C1 segment of cervical spinal cord (tissue), 14 donors: ENCODE measurements at regions not wholly inside any gene's neighbourhood (a gene's known extent, or its start where the extent isn't known, plus 50 kb on each side); places are given as distances from the start of the nearest gene placed in this dataset.

Experiments used
- DNase-seq, 14 donors: peaks; one replicate each; lab custom pipeline; 2025; lab: John Stamatoyannopoulos, UW

DNA sequence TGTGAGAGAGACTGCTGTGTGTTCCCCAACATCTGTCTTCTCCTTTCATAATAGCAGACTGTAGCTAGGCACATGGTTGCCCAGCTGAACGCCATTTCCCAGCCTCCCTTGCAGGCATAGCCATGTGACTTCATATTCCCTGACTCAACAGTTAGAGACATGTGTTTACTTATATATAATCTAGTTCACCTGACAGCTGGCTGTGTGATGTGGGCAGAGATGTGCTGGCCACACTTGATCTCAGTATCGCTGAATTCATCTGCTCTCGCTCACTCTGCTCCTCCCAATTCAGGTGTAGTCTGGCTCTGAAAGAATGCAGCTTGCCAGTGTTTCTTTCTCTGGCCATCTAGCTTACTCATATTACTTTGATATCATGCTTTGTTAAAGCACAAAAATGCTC is 52.3 kb upstream of the SEC11C start:
- DNase-seq: no peak
